T47D (cell line): ENCODE measurements at regions not wholly inside any gene's neighbourhood (a gene's known extent, or its start where the extent isn't known, plus 50 kb on each side); places are given as distances from the start of the nearest gene placed in this dataset.

ENCODE experiments used
- DNase-seq, 2 experiments: peaks; one replicate each; pipeline versions ENCODE4 v3.0.0 to v3.0.0-alpha.2; 2011 to 2012; ENCODE audit warnings: low read depth in 1 of 2, low spot score in 1 of 2
- JUND ChIP-seq: IDR thresholded peaks from 2 replicates; pipeline ENCODE4 v1.6.1; 2012; ENCODE audit warnings: low read depth
- in situ Hi-C: cut with HindIII; loops from 2 replicates; pipeline ENCODE4 v1.10.0; 2016; ENCODE audit warnings: low sequenced_read_pairs, low pct_unique_long_range_greater_than_20kb

- DNase-seq: no peak
- in situ Hi-C loops: no loop called here
- no peak for TF ChIP-seq JUND
Observed at GRCh38 chr5:2039180-2039531, 156.4 kb upstream of the IRX4 start.

DNA sequence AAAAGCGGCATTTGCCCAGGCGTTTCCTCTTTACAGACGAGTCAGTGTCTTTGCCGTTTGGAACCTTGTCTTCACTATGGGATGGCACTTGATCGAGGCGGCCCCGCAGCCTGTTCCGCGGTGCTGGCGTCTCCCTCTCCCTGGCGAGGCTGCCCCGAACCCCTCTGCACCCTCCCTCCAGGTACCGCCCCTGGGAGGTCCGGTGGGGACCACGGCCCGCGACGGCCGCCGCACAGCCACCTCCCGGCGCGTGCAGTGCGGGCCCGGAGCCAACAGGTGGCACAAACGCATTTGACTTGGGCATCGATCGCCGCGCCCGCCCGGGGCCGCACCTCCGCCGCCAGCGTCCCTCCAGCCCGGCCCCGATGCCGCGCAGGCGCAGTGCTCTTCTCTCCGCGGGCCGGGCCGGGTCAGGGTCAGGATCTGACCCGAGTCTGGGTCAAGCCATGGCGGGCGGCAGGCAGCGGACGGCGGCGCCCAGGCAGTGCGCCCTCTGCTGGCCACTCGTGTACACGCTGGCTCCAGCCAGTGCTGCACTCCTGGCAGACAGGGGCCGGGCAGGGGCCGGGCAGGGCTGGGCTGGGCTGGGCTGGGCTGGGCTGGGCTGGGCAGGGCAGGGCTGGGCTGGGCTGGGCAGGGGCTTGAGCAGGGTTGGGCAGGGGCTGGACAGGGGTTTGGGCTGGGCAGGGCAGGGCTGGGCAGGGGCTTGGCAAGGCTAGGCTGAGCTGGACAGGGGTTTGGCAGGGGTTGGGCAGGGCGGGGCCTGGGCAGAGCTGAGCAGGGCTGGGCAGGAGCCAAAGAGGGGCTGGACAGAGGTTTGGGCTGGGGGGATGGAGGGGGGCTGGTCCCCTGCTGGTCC, 155.8 kb upstream of the IRX4 start:
- DNase-seq: peak; percentile 58 to 86
- no peak for TF ChIP-seq JUND
- in situ Hi-C loops: no loop called here

GRCh38 chr5:2036885-2037284, 154.2 kb upstream of the IRX4 start:
- in situ Hi-C loops: no loop called here
- DNase-seq: no peak
- TF ChIP-seq JUND: no peak

DNA sequence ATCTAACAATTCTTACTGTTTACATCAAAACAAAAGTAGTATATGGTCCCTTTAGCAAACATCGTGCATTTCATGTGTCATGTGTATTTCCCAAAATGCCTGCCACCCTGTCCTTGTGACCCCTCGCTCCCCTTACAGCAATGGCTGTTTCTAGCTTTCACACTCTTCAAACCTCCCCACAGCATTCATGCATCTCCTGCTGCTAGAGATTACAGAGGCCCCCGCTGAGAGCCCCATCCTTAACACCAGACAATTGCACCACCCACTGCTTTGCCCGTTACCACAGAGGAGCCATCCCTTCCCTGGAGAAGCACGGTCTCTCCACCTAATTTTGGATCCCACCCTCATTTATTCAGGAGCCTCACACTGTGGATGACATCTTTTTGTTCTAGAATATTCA, 149.7 kb upstream of the IRX4 start:
- no peak for TF ChIP-seq JUND
- in situ Hi-C loops: no loop called here
- DNase-seq: no peak

- in situ Hi-C loops: no loop called here
- TF ChIP-seq JUND: no peak
- no peak for DNase-seq
Observed at GRCh38 chr5:2031581-2031980, 148.9 kb upstream of the IRX4 start.

GRCh38 chr5:2030131-2030530, 147.4 kb upstream of the IRX4 start:
- TF ChIP-seq JUND: no peak
- in situ Hi-C loops: no loop called here
- DNase-seq: no peak

DNA sequence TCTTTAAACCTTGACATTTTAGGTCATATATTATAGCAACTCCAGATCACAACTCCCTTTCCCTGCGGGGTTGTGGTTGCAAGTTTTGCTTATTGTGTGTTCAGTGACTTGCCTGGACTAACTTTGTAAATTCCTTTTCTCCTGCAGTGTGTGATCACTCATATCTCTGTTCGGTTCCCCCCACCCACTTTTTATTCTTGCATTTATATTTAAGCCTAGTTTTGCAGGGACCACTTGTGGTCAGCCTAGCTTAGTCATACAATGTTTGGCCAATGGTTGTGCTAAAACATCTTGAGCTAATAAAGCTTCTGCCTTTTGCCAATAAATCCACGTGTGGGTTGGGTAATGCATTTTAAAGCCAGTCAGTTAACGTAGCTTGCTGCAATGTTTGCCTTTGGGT, 146.5 kb upstream of the IRX4 start:
- no peak for DNase-seq
- in situ Hi-C loops: no loop called here
- TF ChIP-seq JUND: no peak

- TF ChIP-seq JUND: no peak
- no peak for DNase-seq
- in situ Hi-C loops: no loop called here
Observed at GRCh38 chr5:2027790-2028189, 145.1 kb upstream of the IRX4 start.

DNA sequence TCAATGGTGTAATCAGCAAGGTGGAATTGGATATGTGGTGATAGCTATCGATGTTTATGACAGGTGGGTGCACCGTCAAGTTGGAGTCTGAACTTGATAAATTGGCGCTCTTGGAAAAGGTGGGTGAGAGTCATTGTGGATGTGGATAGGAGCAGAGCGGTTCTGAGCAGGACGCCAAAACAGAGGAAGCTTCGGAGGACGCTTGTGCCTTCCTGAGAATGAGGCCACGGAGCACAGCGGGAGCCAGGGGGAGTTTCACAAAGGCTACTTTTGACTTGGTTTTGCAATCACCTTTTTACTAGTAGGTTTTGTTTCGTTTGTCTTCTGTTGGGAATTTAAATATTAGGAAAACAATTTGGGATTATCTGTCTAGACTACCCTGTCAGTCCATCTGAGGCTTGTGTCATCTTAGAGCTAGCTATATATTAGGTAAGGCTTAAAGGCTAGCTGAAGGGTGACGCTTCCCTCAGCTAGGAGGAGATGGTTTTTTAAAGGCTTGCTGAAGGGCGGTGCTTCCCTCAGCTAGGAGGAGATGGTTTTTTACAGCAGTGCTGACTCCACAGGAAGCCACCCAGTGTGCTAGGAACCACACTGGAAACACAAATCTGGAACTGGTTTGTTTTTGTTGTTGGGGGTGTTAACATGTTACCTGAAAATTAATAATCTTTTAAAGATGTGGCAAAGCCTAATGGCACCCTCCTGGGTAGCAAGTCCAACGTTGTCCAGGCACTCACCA, 142.4 kb upstream of the IRX4 start:
- TF ChIP-seq JUND: no peak
- in situ Hi-C loops: no loop called here
- no peak for DNase-seq

DNA sequence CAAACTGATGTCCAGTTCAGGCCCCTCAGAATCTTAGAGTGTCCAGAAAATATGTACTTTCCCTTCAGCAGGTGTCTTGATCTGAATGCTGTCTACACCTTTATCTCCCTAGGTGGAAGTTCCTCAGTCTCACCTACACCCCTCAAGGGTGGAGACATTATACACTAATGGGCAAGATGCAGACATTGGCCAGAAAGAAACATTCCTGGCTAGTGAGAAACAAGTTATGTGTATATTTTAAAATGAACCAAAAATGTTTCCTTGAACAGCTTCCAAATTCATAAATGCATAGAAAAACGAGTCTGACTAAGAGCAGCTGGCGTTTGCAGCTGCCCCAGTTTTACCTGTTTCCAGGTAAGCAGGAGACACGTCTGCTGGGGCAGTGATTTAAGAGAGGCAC, 140.5 kb upstream of the IRX4 start:
- DNase-seq: no peak
- TF ChIP-seq JUND: no peak
- in situ Hi-C loops: no loop called here

DNA sequence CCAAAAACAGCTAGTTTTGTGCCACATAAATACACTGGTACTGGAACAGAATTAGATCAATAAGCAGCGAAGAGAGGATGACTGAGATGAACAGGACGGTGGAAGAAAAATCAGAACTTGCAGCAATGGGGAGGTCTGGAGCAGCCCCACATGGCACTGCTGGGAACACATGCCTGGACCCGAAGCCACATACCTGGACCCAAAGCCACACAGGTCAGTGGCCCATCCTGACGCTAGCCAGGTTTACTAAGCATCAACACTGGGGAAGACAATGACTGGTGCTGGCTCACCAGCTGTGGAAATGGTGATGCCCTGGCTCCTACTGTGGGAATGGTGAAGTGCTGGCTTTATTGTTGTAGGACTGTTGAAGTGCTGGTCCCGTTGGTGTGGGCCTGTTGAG, 139.7 kb upstream of the IRX4 start:
- in situ Hi-C loops: no loop called here
- DNase-seq: no peak
- TF ChIP-seq JUND: no peak

DNA sequence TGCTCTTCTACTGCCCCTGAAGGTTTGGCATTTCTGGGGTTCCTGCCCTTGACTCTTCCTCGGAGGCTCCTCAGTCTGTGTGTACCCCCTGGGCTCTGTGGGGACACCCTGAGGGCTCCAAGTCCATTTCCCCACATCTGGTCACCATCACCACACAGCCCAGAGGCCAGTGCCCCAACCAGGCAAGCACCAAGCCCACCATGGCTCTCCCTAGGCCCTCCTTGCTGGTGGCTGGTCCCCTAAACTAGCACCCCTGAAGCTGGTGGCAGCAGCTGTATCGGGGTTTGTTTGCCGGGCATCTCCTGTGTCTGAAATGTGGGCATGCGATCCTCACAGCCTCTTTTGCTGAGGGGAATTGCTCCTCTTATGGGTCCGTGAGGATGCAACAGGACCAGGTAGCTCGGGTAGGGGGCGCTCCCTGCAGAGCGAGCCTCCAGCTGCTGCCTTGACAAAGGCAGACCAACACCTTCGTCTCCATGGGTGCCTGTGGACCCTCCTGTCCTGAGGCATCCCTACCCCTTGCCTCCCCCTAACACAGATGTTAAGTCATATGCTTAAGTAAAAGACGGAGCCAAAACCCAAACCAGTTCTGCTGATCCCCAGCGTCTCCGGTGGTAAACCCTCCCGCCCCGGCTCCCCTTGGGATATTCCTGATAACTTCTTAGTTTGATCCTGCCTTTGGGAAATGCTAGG, 138.9 kb upstream of the IRX4 start:
- TF ChIP-seq JUND: no peak
- DNase-seq: no peak
- in situ Hi-C loops: no loop called here

- in situ Hi-C loops: no loop called here
- DNase-seq: no peak
Observed at GRCh38 chr5:2020730-2021129, 138.0 kb upstream of the IRX4 start.

More at GRCh38 chr5:2020730-2021129, 138.0 kb upstream of the IRX4 start:
- TF ChIP-seq JUND: no peak
